GM12873 (cell line): ENCODE measurements at regions not wholly inside any gene's neighbourhood (a gene's known extent, or its start where the extent isn't known, plus 50 kb on each side); places are given as distances from the start of the nearest gene placed in this dataset.

Experiments
- CTCF ChIP-seq: IDR thresholded peaks from 2 replicates; pipeline ENCODE4 v1.5.1; 2012; ENCODE audit warnings: low read depth, mild to moderate bottlenecking, moderate library complexity, low read length, control low read depth; ENCODE audit not compliant: insufficient read depth; ENCODE audit errors: missing control alignments

GRCh38 chr5:74393943-74394342 lies 246.6 kb downstream of the ENC1 start:
- no peak for TF ChIP-seq CTCF

GRCh38 chr5:74392711-74393351 lies 247.7 kb downstream of the ENC1 start:
- no peak for TF ChIP-seq CTCF

- no peak for TF ChIP-seq CTCF
Observed at GRCh38 chr5:74391410-74391809, 249.1 kb downstream of the ENC1 start.

- no peak for TF ChIP-seq CTCF
Observed at GRCh38 chr5:74390822-74391221, 249.7 kb downstream of the ENC1 start.

GRCh38 chr5:74390306-74390637 lies 250.3 kb downstream of the ENC1 start:
- TF ChIP-seq CTCF: no peak

- no peak for TF ChIP-seq CTCF
Observed at GRCh38 chr5:74389531-74390305, 250.8 kb downstream of the ENC1 start.

- no peak for TF ChIP-seq CTCF
Observed at GRCh38 chr5:74386571-74387334, 253.8 kb downstream of the ENC1 start.
